Hematopoietic multipotent progenitor cell treated with erythropoietin and hydrocortisone succinate and interleukin-3 and kit ligand, for 6 days (in vitro differentiated cells): ENCODE measurements at regions not wholly inside any gene's neighbourhood (a gene's known extent, or its start where the extent isn't known, plus 50 kb on each side); places are given as distances from the start of the nearest gene placed in this dataset.

Experiments used
- DNase-seq: peaks from one replicate; pipeline ENCODE4 v3.0.0-alpha.2; 2015

DNA sequence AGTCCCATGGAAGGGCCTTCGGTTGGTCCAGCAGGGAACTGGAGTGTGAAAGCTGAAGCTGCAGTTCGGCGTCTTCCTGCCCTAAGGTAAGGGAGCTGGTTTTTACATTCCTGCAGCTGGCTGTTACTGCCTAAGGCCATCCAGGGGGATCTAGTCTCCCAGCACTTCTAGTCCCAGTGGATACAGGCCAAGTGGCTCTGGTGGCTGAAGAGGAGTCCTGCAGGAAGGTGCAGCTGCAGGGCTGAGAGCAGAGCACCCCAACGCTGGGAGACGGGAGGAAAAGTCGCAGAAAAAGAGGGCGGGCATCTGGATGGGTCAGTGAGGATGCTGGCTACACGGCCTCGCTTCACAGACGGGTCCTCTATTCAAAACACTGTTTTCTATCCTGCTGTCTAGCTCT lies 225.0 kb upstream of the HS6ST1 start:
- DNase-seq = no peak

- no peak for DNase-seq
Observed at GRCh38 chr2:128544321-128545037, 225.8 kb upstream of the HS6ST1 start.

- no peak for DNase-seq
Observed at GRCh38 chr2:128545085-128545484, 226.4 kb upstream of the HS6ST1 start.

GRCh38 chr2:128545829-128546228 lies 227.2 kb upstream of the HS6ST1 start:
- no peak for DNase-seq

GRCh38 chr2:128547667-128548066 lies 229.0 kb upstream of the HS6ST1 start:
- no peak for DNase-seq

DNA sequence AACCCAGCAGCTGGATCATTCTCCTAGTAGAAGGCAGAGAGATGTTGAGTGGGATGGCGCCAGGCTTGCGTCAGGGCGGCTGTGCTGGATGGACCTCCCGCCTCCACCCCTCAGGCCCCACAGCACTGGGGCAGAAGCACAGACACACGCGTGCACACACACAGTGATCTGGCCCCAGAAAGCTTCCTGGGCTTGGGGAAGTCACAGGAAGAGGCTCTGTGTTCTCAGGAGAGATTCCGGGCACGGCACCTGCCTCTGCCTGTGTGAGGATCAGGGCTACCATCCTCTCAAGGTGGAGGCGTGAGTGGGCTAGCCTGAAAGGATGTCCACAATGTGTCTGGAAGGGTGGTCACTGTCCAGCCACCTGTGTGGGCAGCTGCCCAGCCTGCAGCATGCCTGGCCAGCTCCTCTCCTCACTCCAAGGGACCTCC lies 229.8 kb upstream of the HS6ST1 start:
- DNase-seq = no peak

GRCh38 chr2:128549094-128549493 lies 230.4 kb upstream of the HS6ST1 start:
- no peak for DNase-seq

- DNase-seq = no peak
Observed at GRCh38 chr2:128549646-128550260, 231.1 kb upstream of the HS6ST1 start.

DNA sequence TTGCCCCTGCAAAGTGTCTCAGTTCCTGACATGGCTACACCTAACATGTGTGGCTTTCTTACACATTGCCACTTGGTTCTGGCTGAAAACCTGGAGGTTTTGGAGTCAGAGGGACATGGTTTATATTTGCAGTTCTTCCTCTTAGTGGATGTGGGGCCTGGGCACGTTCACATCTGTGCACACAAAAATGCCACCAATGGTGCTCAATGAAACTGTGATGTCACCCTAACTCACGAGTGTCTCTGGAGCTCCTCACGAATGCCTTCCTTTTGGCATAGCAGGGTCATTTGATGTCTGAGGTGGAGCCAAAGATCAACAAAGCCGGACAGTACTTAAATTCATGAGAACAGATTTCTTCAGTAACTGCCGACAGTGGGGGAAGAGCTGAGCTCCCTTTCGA lies 231.7 kb upstream of the HS6ST1 start:
- DNase-seq = no peak

GRCh38 chr2:128550801-128551416 lies 232.2 kb upstream of the HS6ST1 start:
- DNase-seq = no peak

DNA sequence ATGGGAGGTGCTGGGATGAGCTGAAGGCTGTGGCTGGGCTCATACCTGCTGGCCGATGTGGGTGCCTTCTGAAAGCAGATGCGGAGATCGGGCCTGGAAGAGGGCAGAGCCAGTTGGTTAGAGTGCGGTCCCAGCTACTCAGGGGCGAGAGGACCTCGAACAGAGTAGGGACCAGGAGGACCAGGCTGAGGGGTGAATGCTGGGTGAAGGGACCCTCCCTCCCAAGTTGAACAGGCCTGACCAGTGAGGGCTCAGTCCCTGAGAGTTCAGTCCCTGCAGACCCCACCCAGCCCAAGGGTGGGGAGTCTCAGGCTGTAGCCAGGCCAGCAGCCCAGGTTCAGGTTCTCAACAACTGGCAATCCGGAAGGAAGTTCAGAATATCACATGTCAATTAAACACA lies 232.8 kb upstream of the HS6ST1 start:
- DNase-seq = no peak

DNA sequence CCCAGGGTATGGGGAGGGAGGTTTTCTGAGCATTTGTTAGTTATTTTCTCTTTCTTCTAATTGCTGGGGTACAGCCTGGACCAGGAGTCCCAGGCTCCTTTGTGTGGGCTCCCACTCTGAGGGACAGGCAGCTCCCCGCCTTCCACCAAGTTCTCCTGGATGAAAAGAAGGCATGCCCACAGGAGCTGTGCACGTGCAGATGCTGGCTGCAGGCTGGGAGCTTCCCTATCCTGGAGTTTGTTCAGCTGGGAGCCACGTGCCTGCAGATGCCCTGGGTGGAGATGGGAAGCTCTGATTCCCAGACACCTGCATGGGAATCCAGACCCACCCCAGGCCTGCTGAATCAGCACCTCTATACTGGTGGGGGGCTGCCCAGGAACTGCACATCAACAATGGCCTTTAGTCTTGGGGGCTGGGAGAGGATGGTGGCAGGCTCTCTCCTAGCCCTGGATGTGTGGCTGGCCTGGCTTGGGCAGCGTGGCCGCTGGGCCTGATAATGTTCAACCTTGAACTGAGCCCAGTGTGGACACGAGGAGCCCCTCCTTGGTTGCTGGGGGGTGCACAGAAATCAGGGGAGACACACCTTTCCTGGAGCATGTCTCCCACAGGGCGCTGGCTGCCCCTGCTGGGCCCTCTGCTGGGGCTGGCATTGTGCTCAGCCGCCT lies 233.6 kb upstream of the HS6ST1 start:
- DNase-seq = no peak

DNA sequence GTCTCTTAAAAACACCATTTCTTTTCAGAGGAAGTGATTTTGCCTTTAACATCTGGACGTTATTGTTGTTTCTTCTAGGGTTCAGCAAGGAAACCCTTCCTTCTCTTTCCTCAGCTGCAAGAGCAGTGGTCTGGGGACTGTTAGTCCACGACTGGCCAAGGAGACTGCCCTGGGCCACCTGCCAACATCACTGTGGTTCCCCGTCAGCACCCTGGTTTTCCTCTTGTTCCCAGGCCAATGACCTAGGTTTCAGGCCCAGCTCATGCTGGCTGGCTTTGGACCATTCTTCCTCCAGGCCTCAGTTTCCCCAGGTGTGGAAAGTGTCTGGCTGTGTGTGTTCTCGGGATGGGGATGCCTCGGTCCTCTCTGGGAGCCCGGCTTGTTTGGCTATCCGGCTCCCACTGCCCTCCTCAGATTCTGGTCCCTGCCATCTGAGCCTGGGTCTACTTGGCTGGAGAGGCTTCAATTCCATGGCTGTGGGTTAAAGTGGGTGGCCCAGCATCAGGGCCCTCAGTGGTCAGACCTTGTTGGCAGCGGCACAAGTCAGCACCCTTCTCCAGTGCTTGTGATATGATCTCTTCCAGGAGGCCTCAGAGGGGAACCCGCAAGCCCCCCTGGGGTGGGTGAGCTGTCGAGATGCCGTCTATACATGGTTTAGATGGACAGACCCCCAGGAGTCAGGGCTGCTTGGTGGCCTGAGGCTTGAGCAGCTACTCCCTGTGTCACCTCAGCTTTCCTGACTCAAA lies 234.3 kb upstream of the HS6ST1 start:
- no peak for DNase-seq

DNA sequence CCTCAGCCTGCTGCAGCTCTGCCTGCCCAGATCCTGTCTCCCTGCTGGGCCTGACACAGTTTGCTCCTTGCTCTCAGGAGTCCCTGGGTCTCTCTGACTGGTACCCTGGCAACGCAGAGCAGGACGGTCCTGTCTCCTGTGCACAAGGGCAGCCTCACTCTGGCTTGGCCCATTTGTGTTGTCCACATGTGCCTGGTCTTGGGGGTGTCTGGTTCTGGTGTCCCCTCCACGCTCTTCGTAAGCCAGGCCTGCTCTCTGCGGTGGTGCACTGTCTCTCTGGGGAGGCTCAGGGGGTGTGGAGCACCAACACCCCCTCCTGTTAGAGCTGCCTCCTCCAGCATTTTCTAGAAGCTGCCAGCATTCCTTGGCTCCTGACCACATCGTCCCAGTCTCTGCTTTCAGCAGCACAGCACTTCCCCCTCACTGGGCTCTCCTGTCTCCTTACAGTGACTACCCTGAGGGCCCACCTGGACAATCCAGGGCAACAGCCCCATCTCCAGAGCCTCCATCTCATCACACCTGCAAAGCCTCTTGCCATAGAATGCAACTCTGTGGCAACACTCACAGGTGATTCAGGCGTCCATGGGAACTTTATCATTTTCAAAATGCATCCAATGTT lies 235.6 kb upstream of the HS6ST1 start:
- no peak for DNase-seq

DNA sequence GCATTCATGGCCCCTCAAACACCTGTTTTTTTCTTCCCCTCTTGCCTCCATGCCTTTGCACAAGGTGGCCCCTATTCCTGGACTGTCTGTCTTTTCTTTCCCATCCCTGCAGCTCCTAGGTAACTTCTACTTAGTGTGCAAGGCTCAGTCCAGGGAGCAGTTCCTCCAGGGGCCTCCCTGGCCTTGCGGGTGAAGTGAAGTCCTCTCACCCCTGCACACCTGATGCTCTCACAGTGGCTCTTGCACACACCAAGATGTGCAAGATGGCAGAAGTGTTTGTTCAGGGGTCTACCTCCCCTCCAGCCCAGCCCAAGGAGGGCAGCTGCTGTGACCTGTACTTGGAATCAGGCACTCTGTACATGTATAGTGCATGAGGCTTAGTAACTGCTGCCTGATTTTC lies 236.8 kb upstream of the HS6ST1 start:
- no peak for DNase-seq

GRCh38 chr2:128556089-128556488 lies 237.4 kb upstream of the HS6ST1 start:
- no peak for DNase-seq

- DNase-seq = no peak
Observed at GRCh38 chr2:128556633-128557032, 238.0 kb upstream of the HS6ST1 start.

GRCh38 chr2:128557069-128557468 lies 238.4 kb upstream of the HS6ST1 start:
- no peak for DNase-seq

GRCh38 chr2:128557831-128558241 lies 239.2 kb upstream of the HS6ST1 start:
- DNase-seq = peak; percentile 52

GRCh38 chr2:128558441-128558840 lies 239.8 kb upstream of the HS6ST1 start:
- no peak for DNase-seq

DNA sequence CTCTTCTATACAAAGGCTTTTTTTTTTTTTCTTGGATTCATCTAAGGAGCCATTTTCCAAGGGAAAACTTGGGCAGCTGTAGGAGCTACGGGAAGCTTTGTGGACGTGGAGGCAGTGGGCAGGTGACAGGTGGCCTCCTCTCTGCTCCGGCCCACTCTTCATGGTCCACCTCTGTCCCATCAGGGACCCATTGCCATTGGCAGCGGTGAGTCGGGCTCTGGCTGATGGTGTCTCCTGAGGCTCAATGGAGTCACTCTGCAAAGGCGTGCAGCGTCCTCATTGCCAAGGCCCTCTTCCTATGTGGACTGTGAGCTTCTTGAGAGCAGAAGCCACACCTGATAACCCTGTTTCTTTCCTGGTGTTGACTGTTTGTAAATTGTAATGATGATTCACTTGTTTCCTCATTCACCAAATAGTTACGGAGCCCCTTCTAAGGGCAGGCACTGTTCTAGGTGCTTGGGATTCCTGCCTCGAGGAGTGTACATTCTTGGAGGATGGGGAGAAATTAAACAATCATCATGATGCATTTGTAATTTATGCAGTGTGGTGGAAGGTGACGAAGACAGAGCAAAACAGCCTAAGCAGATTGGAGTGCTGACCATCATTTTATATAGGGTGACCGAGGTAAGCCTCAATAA lies 240.3 kb upstream of the HS6ST1 start:
- DNase-seq = no peak
